ENCODE measurements at regions not wholly inside any gene's neighbourhood (a gene's known extent, or its start where the extent isn't known, plus 50 kb on each side); places are given as distances from the start of the nearest gene placed in this dataset.

- POLR2A ChIA-PET = no interaction called here
- intact Hi-C loops (cut with micrococcal nuclease; ENCODE audit: unreplicated experiment) = no loop called here
These were observed 147.9 kb upstream of the RORA start for GRCh38 chr15:61376961-61377360.

More at GRCh38 chr15:61376961-61377360, 147.9 kb upstream of the RORA start:
- BruUV-seq (replicated peaks) = no TSS peak
- no peaks in the 10 kb centered on the region for H3K4me1 ChIP-seq (ENCODE audit: control insufficient read depth, insufficient read depth, low read length)
- RAD21 ChIA-PET (ENCODE audit: unreplicated experiment) = no interaction called here
- no peaks in the 10 kb centered on the region; a peak in 2 of 4 replicates for H3K27me3 ChIP-seq (replicated peaks in 1 of 2; ENCODE audit: control insufficient read depth in 2 of 2, insufficient read depth in 2 of 2, low read length in 1 of 2)
- ATAC-seq (no peak), DNase-seq (ENCODE audit: low read depth, low spot score) (no peak), FAIRE-seq (no peak)
- SMC1A ChIA-PET (ENCODE audit: uncharacterized antibody, unreplicated experiment) = no interaction called here
- no peaks in the 10 kb centered on the region for H3K79me2 ChIP-seq (ENCODE audit: control insufficient read depth, insufficient read depth, low read length)
- no peaks in the 10 kb centered on the region for H3K9me3 ChIP-seq (replicated peaks; ENCODE audit: control insufficient read depth, insufficient read depth, low read length)
- CTCF ChIA-PET = no interaction called here
- H4K20me1 ChIP-seq (ENCODE audit: control insufficient read depth, insufficient read depth) = no peaks in the 10 kb centered on the region
- in situ Hi-C loops (cut with MboI) = no loop called here
- no peak for TF ChIP-seq ZBED1 (IDR thresholded peaks at IDR 0.05; ENCODE audit: borderline replicate concordance)
- TF ChIP-seq SREBF1 (IDR thresholded peaks at IDR 0.05; ENCODE audit: low read length) = no peak
- TF ChIP-seq HCFC1 (IDR thresholded peaks at IDR 0.05; ENCODE audit: low read length) = no peak
- TF ChIP-seq MXI1 (IDR thresholded peaks at IDR 0.05; ENCODE audit: low read depth, low read length) = no peak
- TF ChIP-seq CREB1 (IDR thresholded peaks at IDR 0.05; ENCODE audit: low read depth) = no peak
- TF ChIP-seq, protein P1, sequence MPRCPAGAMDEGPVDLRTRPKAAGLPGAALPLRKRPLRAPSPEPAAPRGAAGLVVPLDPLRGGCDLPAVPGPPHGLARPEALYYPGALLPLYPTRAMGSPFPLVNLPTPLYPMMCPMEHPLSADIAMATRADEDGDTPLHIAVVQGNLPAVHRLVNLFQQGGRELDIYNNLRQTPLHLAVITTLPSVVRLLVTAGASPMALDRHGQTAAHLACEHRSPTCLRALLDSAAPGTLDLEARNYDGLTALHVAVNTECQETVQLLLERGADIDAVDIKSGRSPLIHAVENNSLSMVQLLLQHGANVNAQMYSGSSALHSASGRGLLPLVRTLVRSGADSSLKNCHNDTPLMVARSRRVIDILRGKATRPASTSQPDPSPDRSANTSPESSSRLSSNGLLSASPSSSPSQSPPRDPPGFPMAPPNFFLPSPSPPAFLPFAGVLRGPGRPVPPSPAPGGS (IDR thresholded peaks at IDR 0.05; ENCODE audit: borderline replicate concordance, insufficient read depth, low read depth, low read length, poor library complexity, severe bottlenecking) = no peak
- no peak for TF ChIP-seq PAX5 (IDR thresholded peaks at IDR 0.05; ENCODE audit: borderline replicate concordance, low read depth, low read length)
- no peak for TF ChIP-seq CBX3 (IDR thresholded peaks at IDR 0.05; ENCODE audit: borderline replicate concordance, low read depth)
- TF ChIP-seq RAD21 (IDR thresholded peaks at IDR 0.05; ENCODE audit: insufficient read depth, low read depth, low read length) = no peak
- no peak for TF ChIP-seq IRF3 (IDR thresholded peaks at IDR 0.05)
- TF ChIP-seq SMAD5 (IDR thresholded peaks at IDR 0.05; ENCODE audit: low read depth) = no peak
- no peak for TF ChIP-seq SIN3A (IDR thresholded peaks at IDR 0.05; ENCODE audit: low read depth, low read length)
- no peak for TF ChIP-seq RAD51 (IDR thresholded peaks at IDR 0.05)
- TF ChIP-seq TARDBP (IDR thresholded peaks at IDR 0.05; ENCODE audit: borderline replicate concordance) = no peak
- TF ChIP-seq, protein P2, sequence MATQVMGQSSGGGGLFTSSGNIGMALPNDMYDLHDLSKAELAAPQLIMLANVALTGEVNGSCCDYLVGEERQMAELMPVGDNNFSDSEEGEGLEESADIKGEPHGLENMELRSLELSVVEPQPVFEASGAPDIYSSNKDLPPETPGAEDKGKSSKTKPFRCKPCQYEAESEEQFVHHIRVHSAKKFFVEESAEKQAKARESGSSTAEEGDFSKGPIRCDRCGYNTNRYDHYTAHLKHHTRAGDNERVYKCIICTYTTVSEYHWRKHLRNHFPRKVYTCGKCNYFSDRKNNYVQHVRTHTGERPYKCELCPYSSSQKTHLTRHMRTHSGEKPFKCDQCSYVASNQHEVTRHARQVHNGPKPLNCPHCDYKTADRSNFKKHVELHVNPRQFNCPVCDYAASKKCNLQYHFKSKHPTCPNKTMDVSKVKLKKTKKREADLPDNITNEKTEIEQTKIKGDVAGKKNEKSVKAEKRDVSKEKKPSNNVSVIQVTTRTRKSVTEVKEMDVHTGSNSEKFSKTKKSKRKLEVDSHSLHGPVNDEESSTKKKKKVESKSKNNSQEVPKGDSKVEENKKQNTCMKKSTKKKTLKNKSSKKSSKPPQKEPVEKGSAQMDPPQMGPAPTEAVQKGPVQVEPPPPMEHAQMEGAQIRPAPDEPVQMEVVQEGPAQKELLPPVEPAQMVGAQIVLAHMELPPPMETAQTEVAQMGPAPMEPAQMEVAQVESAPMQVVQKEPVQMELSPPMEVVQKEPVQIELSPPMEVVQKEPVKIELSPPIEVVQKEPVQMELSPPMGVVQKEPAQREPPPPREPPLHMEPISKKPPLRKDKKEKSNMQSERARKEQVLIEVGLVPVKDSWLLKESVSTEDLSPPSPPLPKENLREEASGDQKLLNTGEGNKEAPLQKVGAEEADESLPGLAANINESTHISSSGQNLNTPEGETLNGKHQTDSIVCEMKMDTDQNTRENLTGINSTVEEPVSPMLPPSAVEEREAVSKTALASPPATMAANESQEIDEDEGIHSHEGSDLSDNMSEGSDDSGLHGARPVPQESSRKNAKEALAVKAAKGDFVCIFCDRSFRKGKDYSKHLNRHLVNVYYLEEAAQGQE (IDR thresholded peaks at IDR 0.05; ENCODE audit: low read depth, low read length) = no peak
- no peak for TF ChIP-seq NR2F1 (conservative IDR thresholded peaks at IDR 0.05)
- H3K4me3 ChIP-seq = no peak overlapping the region
- no peak overlapping the region for H3K9ac ChIP-seq (ENCODE audit: control insufficient read depth, insufficient read depth, low read length)
- no peak overlapping the region for H3K4me2 ChIP-seq (ENCODE audit: control insufficient read depth, insufficient read depth)
- WGBS (ENCODE audit: insufficient coverage, insufficient replicate concordance, low lambda C conversion rate, missing lambda C conversion rate) = 0% methylated on average over 2 of the region's 2 CpGs
- no peak overlapping the region for H2AFZ ChIP-seq (ENCODE audit: control insufficient read depth, low read depth, low read length)
- no peak overlapping the region for H3K27ac ChIP-seq (ENCODE audit: control insufficient read depth, insufficient read depth)
- no peaks in the 10 kb centered on the region for H3K36me3 ChIP-seq (ENCODE audit: control insufficient read depth in 2 of 2, insufficient read depth in 2 of 2, low read length in 1 of 2)
